ENCODE measurements at regions not wholly inside any gene's neighbourhood (a gene's known extent, or its start where the extent isn't known, plus 50 kb on each side); places are given as distances from the start of the nearest gene placed in this dataset.

DNA sequence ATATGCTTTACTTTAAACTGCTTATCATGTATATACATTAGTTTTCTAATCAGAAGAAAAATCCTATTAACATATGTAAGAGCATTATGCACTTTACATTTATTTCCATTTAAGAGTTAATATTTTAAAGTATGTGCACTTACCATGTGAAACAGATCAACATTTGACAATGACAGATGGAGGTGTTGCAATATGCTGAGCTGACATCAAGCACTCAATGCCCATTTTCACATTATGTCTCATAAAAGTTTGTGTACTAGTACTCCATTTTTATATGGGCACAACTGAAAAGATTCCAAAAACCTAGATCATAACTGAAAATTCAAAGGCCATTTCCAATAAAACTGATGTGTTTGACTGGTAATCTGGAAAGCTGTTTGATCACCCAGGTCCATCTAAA lies 420.9 kb upstream of the SOX9 start:
- DNase-seq: peak; percentile 39

DNA sequence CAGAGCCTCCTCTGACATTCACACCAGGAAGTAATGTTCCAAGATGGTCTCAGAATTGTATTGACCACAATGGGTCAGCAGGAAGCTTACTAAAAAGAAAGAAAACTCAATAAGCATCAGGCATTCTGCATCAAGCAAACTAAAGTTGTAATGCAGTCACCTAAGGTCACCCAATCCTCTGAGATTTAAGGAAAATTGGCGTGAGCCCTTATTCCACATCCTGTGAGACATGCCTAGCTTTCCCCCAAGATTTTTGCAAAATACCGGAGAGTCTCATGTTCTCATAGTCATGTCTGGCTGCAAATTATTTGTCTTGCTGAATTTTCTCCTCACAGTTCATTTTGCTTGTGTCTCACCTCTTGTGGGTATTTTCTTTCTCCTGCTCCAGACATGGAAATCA lies 417.1 kb upstream of the SOX9 start:
- no peak for DNase-seq

- DNase-seq: no peak
Observed at GRCh38 chr17:71709271-71709890, 411.4 kb upstream of the SOX9 start.

- DNase-seq: no peak
Observed at GRCh38 chr17:71709946-71710345, 410.9 kb upstream of the SOX9 start.

GRCh38 chr17:71710816-71711215 lies 410.0 kb upstream of the SOX9 start:
- DNase-seq: no peak

- DNase-seq: no peak
Observed at GRCh38 chr17:71713846-71714245, 407.0 kb upstream of the SOX9 start.

DNA sequence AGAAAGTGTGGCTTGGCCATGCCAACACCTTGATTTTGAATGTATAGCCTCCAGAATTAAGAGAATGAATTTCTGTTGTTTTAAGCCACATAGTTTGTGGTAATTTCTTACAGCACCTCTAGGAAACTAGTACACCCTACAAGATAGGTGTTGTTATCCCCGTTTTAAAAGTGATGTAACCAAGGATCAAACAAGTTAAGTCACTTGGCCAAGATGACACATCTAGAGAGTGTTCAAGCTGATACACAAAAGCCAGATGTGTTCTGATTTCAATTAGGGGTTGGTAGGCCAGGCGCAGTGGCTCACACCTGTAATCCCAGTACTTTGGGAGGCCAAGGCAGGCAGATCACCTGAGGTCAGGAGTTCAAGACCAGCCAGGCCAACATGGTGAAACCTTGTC lies 396.5 kb upstream of the SOX9 start:
- DNase-seq: no peak

DNA sequence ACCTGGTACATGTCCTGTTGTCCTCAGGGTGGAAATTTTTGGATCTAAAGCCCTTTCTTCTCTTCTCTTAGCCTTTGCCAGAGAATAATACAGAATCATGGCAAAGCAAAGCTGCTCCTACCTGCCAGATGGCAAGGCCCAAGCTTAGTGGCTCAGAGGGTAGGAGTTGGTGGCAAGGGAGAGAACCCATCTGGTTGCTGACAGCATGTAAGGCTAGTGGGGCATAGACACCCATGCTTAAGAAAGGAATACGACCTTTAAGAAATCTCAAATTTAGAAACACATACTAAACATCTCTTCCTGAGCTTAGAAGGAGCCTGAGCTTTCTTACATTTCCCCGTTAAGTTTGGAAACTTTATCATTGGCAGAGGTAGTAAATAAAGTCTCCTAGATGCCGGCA lies 395.0 kb upstream of the SOX9 start:
- DNase-seq: peak; percentile 75

GRCh38 chr17:71726341-71726740 lies 394.5 kb upstream of the SOX9 start:
- DNase-seq: peak; percentile 32

DNA sequence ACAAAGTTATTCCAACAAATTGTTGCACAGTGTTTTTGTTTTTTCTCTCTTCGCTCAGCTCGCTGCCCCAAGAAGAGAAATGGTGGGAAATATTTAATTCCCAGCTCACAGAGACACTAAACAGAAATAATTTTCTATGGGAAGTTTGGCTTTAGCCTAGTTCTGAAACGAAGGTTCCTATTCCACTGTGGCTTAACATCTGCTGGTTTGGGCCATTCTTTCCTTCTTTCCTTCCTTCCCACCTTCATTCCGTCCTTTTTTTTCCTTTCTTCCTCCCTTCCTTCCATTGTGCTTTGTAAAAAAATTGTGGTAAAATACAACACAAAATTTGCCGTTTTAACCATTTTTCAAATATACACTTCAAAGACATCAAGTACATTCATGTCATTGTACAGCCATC lies 393.5 kb upstream of the SOX9 start:
- no peak for DNase-seq

GRCh38 chr17:71727723-71728122 lies 393.1 kb upstream of the SOX9 start:
- DNase-seq: no peak

DNA sequence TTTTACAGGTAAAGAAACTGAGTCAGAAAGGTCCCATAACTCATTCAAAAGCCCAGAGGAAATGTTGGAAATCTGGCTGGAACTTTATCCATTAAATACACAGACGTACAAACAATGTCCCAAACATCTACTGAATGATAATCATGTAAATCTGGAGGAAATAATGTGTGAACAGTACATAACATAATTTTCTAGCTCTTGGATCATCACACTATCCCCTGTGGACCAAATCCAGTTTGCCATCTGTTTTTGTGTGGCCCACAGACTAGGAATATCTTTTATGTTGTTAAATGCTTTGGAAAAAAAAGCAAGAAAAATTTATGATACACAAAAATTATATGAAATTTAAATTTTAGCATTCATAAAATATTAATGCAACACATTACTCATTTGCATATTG lies 389.9 kb upstream of the SOX9 start:
- no peak for DNase-seq

GRCh38 chr17:71735893-71736292 lies 384.9 kb upstream of the SOX9 start:
- no peak for DNase-seq

DNA sequence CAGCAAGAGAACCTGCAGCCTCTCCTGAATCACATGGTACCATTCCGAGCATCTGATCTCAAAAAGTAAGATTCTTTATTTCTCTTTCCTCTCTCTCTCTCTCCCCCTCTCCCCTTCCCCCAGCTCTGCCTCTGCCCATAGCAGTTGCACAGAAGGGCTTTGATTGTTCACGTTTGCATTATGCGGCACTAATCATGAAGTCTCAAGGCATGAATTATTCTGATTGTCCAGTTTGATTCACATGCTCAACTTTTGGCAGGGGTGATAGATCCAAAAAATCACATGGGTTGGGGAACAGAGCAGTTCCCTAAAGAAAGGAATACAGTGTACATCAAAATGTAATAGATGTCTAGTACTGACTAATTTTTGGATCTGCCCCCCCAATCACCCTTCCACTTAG lies 380.0 kb upstream of the SOX9 start:
- DNase-seq: no peak

DNA sequence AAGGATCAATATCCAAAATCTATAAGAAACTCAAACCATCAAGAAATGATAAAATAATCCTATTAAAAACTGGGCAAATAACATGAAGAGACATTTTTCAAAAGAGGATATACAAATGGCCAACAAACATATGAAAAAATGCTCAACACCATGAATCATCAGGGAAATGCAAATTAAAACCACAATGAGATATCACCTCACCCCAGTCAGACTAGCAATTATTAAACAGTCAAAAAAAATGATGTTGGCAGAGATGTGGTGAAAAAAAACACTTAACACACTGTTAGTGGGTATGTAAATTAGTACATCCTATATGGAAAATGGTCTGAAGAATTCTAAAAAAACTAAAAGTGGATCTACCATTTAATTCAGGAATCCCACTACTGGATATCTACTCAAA lies 379.0 kb upstream of the SOX9 start:
- no peak for DNase-seq

GRCh38 chr17:71748872-71749271 lies 371.9 kb upstream of the SOX9 start:
- DNase-seq: no peak

DNA sequence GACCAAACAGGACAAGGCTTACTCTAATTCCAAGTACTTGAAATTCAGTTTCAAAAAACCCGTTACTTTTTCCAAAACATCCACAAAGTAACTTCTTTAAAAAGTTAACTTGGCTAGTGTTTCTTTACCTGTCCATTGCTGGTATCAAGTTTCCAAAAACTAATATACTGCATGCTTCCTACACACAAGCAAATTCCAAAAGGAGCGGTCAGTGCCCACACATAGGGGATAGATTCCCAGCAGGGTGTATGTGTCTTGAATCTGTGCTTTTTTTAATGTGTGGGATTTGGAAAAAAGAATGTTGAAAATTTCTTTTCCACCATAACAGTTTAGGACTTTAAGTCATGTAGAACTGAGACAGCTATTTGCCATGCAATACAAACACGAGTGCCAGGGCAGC lies 367.8 kb upstream of the SOX9 start:
- DNase-seq: no peak

GRCh38 chr17:71757156-71757555 lies 363.7 kb upstream of the SOX9 start:
- no peak for DNase-seq

- DNase-seq: no peak
Observed at GRCh38 chr17:71757956-71758355, 362.9 kb upstream of the SOX9 start.

- peak; percentile 95 for DNase-seq
Observed at GRCh38 chr17:71759422-71760060, 361.3 kb upstream of the SOX9 start.

GRCh38 chr17:71760062-71760720 lies 360.6 kb upstream of the SOX9 start:
- DNase-seq: no peak

DNA sequence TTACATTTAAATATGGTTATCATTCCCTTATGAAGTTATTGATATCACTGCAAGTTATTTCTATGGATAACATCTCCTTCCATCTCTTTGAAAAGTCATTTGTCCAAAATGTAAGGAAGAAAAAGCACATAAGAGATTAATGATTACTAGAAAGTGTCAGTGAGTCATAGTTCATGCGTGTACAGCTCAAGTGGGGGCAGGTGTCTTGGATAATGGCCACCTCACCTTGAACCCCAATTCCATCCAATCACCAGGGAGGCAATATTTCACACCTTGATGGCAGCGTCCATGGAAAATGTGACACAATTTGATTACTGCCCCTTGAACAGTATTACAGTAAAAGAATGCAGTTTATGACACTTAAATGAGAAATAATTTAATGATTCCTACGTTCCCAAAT lies 358.3 kb upstream of the SOX9 start:
- no peak for DNase-seq

DNA sequence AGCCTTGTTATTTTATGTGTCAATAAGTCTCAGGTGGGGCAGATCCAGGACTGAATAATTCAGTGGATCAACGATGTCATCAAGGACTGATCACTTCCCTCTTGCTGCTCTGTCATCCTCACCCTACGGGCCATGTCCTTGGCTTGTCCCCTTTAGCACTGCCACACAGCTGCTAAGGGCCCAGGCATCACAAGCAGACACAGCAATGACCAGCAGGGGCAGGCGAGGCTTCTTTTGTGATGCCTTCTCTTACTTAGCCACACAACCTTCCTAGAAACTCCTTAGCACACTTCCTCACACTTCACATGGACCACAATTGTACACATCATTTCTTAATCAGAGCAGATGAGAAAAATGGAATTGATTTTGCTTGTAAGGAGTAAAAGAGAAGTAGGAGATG lies 356.3 kb upstream of the SOX9 start:
- DNase-seq: no peak

GRCh38 chr17:71765437-71765836 lies 355.4 kb upstream of the SOX9 start:
- no peak for DNase-seq

DNA sequence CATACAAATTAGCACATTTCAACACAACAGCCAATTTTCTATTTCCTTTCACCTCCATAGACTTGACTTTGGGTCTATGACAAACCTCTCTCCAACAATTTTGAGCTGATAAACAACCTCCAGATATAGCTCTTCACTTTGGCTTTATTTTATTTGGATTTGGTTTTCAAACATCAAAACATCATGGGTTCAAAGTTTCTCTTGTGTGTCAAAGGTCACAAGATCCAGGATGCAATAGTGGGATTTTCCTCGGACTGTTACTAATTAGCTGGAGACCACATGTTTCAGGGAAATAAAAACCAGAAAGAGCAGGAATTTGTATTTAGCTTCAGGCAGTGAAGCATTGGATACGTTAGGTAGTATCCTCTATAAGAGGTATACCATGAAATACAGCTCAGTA lies 351.0 kb upstream of the SOX9 start:
- DNase-seq: no peak
